ENCODE measurements at regions not wholly inside any gene's neighbourhood (a gene's known extent, or its start where the extent isn't known, plus 50 kb on each side); places are given as distances from the start of the nearest gene placed in this dataset.

DNA sequence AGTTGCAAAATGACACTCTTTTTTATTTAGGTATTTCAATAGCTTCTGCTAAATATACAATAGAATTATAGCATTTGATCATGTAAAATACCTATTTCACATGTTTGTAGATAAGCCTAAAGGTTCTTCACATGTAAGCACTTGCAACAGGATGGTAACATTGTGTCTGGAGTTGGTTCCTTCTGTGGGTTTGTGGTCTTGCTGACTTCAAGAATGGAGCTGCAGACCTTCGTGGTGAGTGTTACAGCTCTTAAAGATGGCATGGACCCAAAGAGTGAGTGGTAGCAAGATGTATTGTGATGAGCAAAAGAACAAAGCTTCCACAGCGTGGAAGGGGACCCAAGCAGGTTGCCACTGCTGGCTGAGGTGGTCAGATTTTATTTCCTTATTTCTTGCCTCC is 246.4 kb upstream of the PDGFD start:
- TF ChIP-seq, protein P1, sequence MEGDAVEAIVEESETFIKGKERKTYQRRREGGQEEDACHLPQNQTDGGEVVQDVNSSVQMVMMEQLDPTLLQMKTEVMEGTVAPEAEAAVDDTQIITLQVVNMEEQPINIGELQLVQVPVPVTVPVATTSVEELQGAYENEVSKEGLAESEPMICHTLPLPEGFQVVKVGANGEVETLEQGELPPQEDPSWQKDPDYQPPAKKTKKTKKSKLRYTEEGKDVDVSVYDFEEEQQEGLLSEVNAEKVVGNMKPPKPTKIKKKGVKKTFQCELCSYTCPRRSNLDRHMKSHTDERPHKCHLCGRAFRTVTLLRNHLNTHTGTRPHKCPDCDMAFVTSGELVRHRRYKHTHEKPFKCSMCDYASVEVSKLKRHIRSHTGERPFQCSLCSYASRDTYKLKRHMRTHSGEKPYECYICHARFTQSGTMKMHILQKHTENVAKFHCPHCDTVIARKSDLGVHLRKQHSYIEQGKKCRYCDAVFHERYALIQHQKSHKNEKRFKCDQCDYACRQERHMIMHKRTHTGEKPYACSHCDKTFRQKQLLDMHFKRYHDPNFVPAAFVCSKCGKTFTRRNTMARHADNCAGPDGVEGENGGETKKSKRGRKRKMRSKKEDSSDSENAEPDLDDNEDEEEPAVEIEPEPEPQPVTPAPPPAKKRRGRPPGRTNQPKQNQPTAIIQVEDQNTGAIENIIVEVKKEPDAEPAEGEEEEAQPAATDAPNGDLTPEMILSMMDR (IDR thresholded peaks at IDR 0.05; ENCODE audit: borderline replicate concordance, extremely low read depth, low read length, poor library complexity, severe bottlenecking), result no peak
- no peak for TF ChIP-seq EZH2 (IDR thresholded peaks at IDR 0.05; ENCODE audit: borderline replicate concordance, low read depth, low read length, severe bottlenecking)

All from DND-41 (cell line).